ENCODE measurements at regions not wholly inside any gene's neighbourhood (a gene's known extent, or its start where the extent isn't known, plus 50 kb on each side); places are given as distances from the start of the nearest gene placed in this dataset.

DNA sequence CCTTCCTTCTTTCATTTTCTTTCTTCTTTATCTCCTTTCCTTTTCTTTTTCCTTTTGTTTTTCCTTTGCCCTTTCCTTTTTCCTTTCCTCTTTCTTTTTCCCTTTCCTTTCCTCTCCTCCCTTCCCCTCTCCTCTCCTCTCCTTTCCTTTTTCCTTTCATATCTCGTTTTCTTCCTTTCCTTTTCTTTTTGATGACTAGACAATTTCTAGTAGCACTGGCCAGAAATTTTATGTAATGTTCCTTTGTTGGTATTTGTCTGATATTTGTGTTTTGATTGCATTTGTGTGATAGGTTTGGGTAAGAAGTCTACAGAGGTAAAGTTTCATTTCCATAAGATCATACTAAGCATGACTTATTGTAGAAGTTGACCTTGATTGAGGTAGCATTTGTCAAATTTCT is 1722.9 kb upstream of the IGFBP7 start:
- Histone ChIP-seq H4K20me1 (ENCODE audit: control insufficient read depth, insufficient read depth, insufficient read length) (no peaks in the 10 kb centered on the region), H3K56ac (ENCODE audit: insufficient read length, low read depth, low read length) (no peak overlapping the region), H2BK20ac (ENCODE audit: low read depth, low read length, poor library complexity, severe bottlenecking) (no peak overlapping the region), H2AFZ (ENCODE audit: low read length) (no peak overlapping the region), H3K23ac (ENCODE audit: insufficient read length, low read depth, low read length) (no peak overlapping the region), H4K5ac (ENCODE audit: insufficient read length, low read depth, low read length) (no peak overlapping the region), H3K23me2 (ENCODE audit: insufficient read length, low read depth, low read length, poor library complexity, severe bottlenecking) (no peaks in the 10 kb centered on the region), H3T11ph (ENCODE audit: low read length) (no peak overlapping the region), H3K79me1 (ENCODE audit: insufficient read depth, low read depth, low read length, poor library complexity, severe bottlenecking) (no peaks in the 10 kb centered on the region), H3K79me2 (ENCODE audit: insufficient read depth, low read length) (no peaks in the 10 kb centered on the region), H3K4me1 (ENCODE audit: insufficient read depth, low read length) (no peaks in the 10 kb centered on the region), H4K91ac (ENCODE audit: insufficient read length, low read depth, low read length) (no peak overlapping the region), H3K27ac (ENCODE audit: insufficient read length, low read depth, low read length) (no peak overlapping the region), H3K18ac (ENCODE audit: insufficient read length, low read depth, low read length) (no peak overlapping the region), H2BK15ac (ENCODE audit: low read depth, low read length) (no peak overlapping the region), H3K27me3 (ENCODE audit: insufficient read depth, low read length) (no peaks in the 10 kb centered on the region), H3K14ac (ENCODE audit: insufficient read depth, low read length) (no peak overlapping the region), H4K8ac (replicated peaks; ENCODE audit: insufficient read length, low read depth, low read length) (no peak overlapping the region), H3K9me3 (ENCODE audit: control insufficient read depth, low read depth, low read length) (no peaks in the 10 kb centered on the region), H2AK5ac (ENCODE audit: insufficient read length, low read length) (no peak overlapping the region), H3K4me2 (ENCODE audit: insufficient read depth, insufficient read length, low read length) (no peak overlapping the region), H2BK5ac (ENCODE audit: insufficient read length, low read length) (no peak overlapping the region), H3K4ac (ENCODE audit: low read depth, low read length) (no peak overlapping the region), H2BK120ac (ENCODE audit: low read depth, low read length, poor library complexity, severe bottlenecking) (no peak overlapping the region), H2BK12ac (ENCODE audit: insufficient read length, low read depth, low read length) (no peak overlapping the region), H3K9ac (ENCODE audit: extremely low read depth, insufficient read length, low read length) (no peak overlapping the region)
- H3K4me1 Mint-ChIP-seq, result peaks cover 0 to 3% of the 10 kb centered on the region in 2 experiments; a peak in 1 of 4 replicates
- no peaks in the 10 kb centered on the region for H3K27me3 Mint-ChIP-seq (ENCODE audit: low read depth)
- H3K9me3 Mint-ChIP-seq, result no peaks in the 10 kb centered on the region
- H3K27ac Mint-ChIP-seq, result peak overlapping the region in 1 of 3 experiments; percentile 77; a peak in 1 of 7 replicates
- no peak for DNase-seq
- H3K4me3 Mint-ChIP-seq, result no peak overlapping the region
- H3K36me3 Mint-ChIP-seq (ENCODE audit: insufficient read depth in 1 of 3, low read depth in 3 of 3), result peaks cover 0 to 6% (median 2%) of the 10 kb centered on the region in 3 experiments; a peak in 3 of 7 replicates
- WGBS (ENCODE audit: extremely low coverage, insufficient read length, low lambda C conversion rate), result 100% methylated on average over 1 of the region's 1 CpG
- TF ChIP-seq, protein P1, sequence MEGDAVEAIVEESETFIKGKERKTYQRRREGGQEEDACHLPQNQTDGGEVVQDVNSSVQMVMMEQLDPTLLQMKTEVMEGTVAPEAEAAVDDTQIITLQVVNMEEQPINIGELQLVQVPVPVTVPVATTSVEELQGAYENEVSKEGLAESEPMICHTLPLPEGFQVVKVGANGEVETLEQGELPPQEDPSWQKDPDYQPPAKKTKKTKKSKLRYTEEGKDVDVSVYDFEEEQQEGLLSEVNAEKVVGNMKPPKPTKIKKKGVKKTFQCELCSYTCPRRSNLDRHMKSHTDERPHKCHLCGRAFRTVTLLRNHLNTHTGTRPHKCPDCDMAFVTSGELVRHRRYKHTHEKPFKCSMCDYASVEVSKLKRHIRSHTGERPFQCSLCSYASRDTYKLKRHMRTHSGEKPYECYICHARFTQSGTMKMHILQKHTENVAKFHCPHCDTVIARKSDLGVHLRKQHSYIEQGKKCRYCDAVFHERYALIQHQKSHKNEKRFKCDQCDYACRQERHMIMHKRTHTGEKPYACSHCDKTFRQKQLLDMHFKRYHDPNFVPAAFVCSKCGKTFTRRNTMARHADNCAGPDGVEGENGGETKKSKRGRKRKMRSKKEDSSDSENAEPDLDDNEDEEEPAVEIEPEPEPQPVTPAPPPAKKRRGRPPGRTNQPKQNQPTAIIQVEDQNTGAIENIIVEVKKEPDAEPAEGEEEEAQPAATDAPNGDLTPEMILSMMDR (conservative IDR thresholded peaks at IDR 0.05), result no peak
